HG02852 (cell line): ENCODE measurements at regions not wholly inside any gene's neighbourhood (a gene's known extent, or its start where the extent isn't known, plus 50 kb on each side); places are given as distances from the start of the nearest gene placed in this dataset.

ENCODE experiments used
- ATAC-seq: cut with Tn5 transposase; IDR thresholded peaks from one replicate; pipeline ENCODE4 v1.9.1; 2021; ENCODE audit warnings: mild to moderate bottlenecking, moderate library complexity; ENCODE audit not compliant: unreplicated experiment

- no peak for ATAC-seq
Observed at GRCh38 chr6:9540534-9541126, 874.2 kb downstream of the TFAP2A start.

DNA sequence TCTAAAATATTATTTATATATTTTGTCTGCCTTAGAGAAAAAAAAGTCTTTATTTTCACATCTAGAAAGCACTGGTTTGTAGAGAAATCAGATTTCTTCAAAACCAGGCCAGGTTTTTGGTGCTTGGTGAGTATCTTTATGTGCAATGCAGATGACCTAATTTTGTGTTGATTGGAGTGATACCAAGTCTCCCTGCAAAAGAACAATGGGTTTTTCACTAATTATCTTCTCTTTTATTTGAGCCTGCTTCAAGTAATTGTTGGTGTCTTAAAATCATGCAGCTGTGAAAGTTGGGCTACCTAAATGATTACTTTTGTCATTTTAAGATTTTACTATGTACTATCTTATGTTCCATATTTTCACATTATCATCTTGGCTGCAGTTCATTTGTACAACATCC, 874.7 kb downstream of the TFAP2A start:
- no peak for ATAC-seq

GRCh38 chr6:9539231-9539755, 875.6 kb downstream of the TFAP2A start:
- ATAC-seq, result no peak

DNA sequence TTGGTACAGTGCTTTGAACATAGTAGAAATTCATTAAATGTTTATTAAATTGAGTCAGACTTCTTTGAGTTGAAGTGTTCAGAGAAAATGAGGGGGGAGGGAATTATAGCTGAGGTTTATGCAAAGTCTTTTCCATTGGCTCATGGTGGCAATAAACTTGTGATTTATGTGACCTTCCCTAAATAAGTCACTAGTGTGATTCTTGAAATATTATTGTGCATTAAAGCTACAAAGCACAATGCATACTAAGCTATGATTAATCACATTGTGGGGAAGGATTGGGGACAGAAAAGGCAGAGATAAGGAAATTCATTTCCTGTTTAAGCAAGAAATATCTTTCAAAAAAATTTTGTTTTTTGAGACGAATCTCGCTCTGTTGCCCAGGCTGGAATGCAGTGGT, 877.5 kb downstream of the TFAP2A start:
- no peak for ATAC-seq

DNA sequence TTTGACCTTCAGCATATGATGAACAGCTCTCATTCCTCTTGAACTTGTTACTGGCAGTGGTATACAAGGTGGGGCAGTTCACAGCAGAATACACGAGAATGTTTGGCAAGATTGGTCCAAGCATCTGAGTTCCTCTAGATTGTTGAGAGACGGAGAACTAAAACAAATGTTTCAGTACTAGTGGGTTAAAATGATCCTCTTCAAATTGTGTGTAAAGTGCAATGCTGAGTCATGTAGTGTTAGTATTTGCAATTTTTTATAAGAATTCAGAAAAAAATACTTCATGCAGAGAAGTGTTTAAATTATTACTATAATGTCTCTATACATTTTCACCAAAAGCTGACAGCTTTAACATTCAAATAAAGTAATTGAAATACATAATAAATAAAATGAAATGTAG, 879.8 kb downstream of the TFAP2A start:
- ATAC-seq, result no peak

GRCh38 chr6:9532621-9533557, 882.0 kb downstream of the TFAP2A start:
- ATAC-seq, result no peak

- no peak for ATAC-seq
Observed at GRCh38 chr6:9527679-9528286, 887.1 kb downstream of the TFAP2A start.

DNA sequence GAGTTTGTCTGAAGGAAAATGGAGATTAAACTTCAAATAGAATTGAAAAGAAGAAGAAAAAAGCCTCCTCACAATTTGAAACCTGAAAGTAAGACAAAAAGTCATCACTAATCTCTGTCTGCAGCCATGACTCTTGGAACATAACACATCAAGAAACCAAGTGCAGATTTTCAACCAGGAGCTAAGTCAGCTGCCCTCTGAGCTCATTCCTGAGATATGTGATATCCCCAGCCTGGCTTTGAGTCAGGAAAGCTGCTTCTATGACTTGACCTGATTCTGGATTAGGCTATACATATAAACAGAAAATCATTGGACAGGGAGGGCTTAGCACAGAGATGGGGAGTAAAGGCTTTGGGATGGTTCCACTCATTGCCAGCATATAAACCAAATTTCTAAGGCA, 891.4 kb downstream of the TFAP2A start:
- ATAC-seq, result no peak

- no peak for ATAC-seq
Observed at GRCh38 chr6:9522101-9522500, 892.8 kb downstream of the TFAP2A start.

DNA sequence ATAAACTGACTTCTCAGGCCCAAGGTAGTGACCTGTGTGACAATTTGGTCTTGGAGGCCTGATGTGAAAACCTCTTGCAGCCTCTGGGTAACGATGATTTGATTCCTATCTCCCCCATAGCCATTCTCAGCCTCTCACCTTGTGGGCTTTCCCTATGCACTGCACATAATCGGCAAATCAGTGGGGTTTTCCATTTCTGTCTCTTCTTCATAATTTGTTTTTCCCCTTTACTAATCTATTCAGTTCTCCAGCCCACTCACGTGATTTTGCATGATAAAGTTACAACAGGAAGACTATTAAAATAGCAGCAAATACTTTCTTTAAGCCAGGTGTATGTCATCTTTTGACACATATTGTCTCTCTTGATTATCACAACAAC, 893.7 kb downstream of the TFAP2A start:
- ATAC-seq, result peak; percentile 56

DNA sequence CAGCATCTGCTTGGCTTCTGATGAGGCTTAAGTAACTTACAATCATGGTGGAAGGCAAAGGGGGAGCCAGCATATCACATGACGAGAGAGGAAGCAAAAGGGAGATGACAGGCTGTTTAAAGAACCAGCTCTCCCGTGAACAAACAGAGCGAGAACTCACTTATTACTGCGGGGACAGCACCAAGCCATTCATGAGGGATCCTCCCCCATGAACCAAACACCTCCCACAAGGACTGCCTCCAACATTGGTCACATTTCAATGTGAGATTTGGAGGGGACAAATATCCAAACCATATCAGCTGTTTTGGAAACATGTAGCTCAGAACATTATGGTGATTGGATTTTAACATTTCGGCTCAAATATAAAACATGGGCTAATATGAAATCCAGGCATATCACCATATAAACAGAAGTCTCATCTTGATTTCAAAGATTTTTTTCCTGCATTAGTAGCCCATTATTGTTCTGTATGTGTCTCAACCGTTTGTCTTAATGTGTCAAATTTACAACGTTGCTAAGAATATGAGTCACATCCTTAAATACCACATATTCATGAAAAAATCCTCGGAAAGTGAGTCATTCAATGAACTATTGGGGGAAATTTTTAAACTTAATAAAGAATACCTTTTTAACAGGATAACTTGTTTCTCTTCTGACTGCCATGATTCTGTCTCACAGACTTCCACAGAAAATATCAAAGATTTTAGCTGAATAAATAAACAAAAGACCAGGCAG, 894.3 kb downstream of the TFAP2A start:
- peak; percentile 54 for ATAC-seq

- ATAC-seq, result no peak
Observed at GRCh38 chr6:9518431-9518830, 896.4 kb downstream of the TFAP2A start.

DNA sequence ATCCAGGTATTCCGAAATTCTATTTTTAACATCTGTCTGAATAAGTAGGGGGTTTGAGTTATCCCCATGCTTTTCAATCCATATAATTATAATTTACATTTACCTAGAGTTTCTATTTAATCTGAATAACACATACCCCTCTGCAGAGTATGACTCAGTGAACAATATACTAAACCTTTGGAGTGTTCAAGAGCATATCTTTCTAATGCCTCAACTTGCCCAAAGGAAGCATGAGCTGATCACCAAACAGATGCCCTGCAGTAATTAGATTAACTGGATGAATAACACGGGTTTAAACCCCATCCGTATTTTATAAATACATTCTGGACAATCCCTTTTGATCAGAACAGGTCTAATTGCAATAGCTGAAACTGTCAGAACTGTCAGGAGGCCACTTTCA, 897.1 kb downstream of the TFAP2A start:
- ATAC-seq, result no peak

- no peak for ATAC-seq
Observed at GRCh38 chr6:9515633-9516606, 899.0 kb downstream of the TFAP2A start.

- no peak for ATAC-seq
Observed at GRCh38 chr6:9514146-9514545, 900.7 kb downstream of the TFAP2A start.

- no peak for ATAC-seq
Observed at GRCh38 chr6:9511157-9511556, 903.7 kb downstream of the TFAP2A start.

GRCh38 chr6:9507136-9507895, 907.6 kb downstream of the TFAP2A start:
- ATAC-seq, result no peak

DNA sequence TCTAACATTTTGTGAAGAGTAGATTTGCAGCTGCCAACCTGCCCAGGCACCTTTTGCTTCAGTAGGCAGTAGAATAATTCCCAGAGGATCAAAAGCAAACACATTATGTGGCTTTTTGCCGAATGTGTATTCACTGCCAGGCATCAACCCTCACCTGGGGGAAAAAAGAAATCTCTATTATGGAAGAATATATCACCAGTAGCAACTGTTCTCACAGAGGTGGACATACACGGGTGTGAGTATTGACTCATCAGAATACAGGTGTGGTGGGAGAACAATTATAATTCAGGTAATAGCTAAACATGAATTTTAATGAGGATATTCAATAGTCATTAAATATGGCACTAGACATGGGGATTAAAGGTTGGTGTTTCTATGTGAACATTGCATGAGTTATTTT, 910.7 kb downstream of the TFAP2A start:
- no peak for ATAC-seq

DNA sequence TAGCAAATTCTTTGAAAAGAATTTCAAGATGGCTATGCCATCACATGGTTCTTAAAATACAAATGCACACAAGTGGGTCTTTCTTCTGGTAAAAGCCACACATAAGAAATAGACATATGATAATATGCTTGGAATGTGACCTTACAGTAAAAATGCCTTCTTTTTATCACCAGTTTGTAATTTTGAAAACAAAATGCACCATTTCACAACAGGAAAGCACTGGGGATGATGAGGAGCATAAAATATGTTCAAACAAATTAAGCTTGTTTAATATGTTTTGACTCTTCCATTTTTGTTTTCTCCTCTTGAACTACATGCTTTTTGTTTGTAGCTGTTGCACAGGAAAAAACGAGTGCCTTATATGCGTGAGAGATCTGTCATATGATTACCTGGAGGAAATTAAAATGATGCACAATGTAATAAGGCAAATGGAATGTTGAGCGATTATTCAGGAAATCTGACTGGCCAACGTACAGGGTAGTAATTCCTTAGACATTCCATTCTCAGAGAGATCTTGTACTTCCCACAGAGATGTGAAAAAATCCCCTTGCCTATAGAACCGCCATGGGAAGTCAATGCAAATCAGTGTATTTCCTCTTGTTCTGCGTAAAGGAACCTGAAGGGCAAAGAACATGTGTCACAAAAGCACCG, 911.6 kb downstream of the TFAP2A start:
- no peak for ATAC-seq
